Posterior vena cava (tissue), 2 donors: ENCODE measurements at regions not wholly inside any gene's neighbourhood (a gene's known extent, or its start where the extent isn't known, plus 50 kb on each side); places are given as distances from the start of the nearest gene placed in this dataset.

Source experiments
- DNase-seq: peaks from one replicate; pipeline ENCODE4 v3.0.0-alpha.2; 2020; ENCODE audit warnings: low spot score
- intact Hi-C, 2 donors: fragments of 100-400 bp; cut with DNase I; formaldehyde crosslinking; loops; one replicate each; pipeline versions ENCODE4 v1.14.1 to v1.14.2; 2022 to 2023
- donor health status: DM: yes; HTN: yes; CAD: no.
- donor health status: DM: yes; HTN: yes; CAD: no.

- DNase-seq = no peak
- intact Hi-C loops = no loop called here
These were observed 99.9 kb downstream of the SLIT2 start for GRCh38 chr4:20351360-20352162.

GRCh38 chr4:20352163-20352431 lies 100.4 kb downstream of the SLIT2 start:
- intact Hi-C loops = no loop called here
- DNase-seq = no peak

GRCh38 chr4:20353646-20354045 lies 101.9 kb downstream of the SLIT2 start:
- DNase-seq = no peak
- intact Hi-C loops = no loop called here

- DNase-seq = no peak
- intact Hi-C loops = no loop called here
These were observed 102.4 kb downstream of the SLIT2 start for GRCh38 chr4:20354120-20354519.

- DNase-seq = no peak
- intact Hi-C loops = no loop called here
These were observed 104.9 kb downstream of the SLIT2 start for GRCh38 chr4:20356565-20356964.

GRCh38 chr4:20358110-20358509 lies 106.4 kb downstream of the SLIT2 start:
- no peak for DNase-seq
- intact Hi-C loops = no loop called here

GRCh38 chr4:20359692-20360091 lies 108.0 kb downstream of the SLIT2 start:
- intact Hi-C loops = no loop called here
- no peak for DNase-seq

- no peak for DNase-seq
These were observed 110.4 kb downstream of the SLIT2 start for GRCh38 chr4:20362148-20362547.

GRCh38 chr4:20364969-20365368 lies 113.3 kb downstream of the SLIT2 start:
- intact Hi-C loops = no loop called here
- DNase-seq = no peak

More at GRCh38 chr4:20362148-20362547, 110.4 kb downstream of the SLIT2 start:
- intact Hi-C loops = no loop called here

GRCh38 chr4:20367446-20367845 lies 115.7 kb downstream of the SLIT2 start:
- intact Hi-C loops = no loop called here

GRCh38 chr4:20368926-20369325 lies 117.2 kb downstream of the SLIT2 start:
- no peak for DNase-seq
- intact Hi-C loops = no loop called here

More at GRCh38 chr4:20367446-20367845, 115.7 kb downstream of the SLIT2 start:
- DNase-seq = no peak

GRCh38 chr4:20370274-20370673 lies 118.6 kb downstream of the SLIT2 start:
- DNase-seq = no peak
- intact Hi-C loops = no loop called here

GRCh38 chr4:20376070-20376469 lies 124.4 kb downstream of the SLIT2 start:
- intact Hi-C loops = no loop called here
- DNase-seq = no peak

GRCh38 chr4:20378181-20378580 lies 126.5 kb downstream of the SLIT2 start:
- intact Hi-C loops = no loop called here
- DNase-seq = no peak

- intact Hi-C loops = no loop called here
- no peak for DNase-seq
These were observed 129.3 kb downstream of the SLIT2 start for GRCh38 chr4:20381005-20381404.

- intact Hi-C loops = no loop called here
These were observed 131.6 kb downstream of the SLIT2 start for GRCh38 chr4:20383283-20383682.

GRCh38 chr4:20383969-20384368 lies 132.3 kb downstream of the SLIT2 start:
- intact Hi-C loops = no loop called here
- no peak for DNase-seq

More at GRCh38 chr4:20383283-20383682, 131.6 kb downstream of the SLIT2 start:
- no peak for DNase-seq

- DNase-seq = no peak
- intact Hi-C loops = no loop called here
These were observed 132.8 kb downstream of the SLIT2 start for GRCh38 chr4:20384456-20384855.

GRCh38 chr4:20386001-20386740 lies 134.5 kb downstream of the SLIT2 start:
- intact Hi-C loops = no loop called here
- no peak for DNase-seq

- intact Hi-C loops = no loop called here
- DNase-seq = no peak
These were observed 135.2 kb downstream of the SLIT2 start for GRCh38 chr4:20386906-20387305.

GRCh38 chr4:20391198-20391597 lies 139.5 kb downstream of the SLIT2 start:
- intact Hi-C loops = no loop called here

More at GRCh38 chr4:20391198-20391597, 139.5 kb downstream of the SLIT2 start:
- no peak for DNase-seq
